BLaER1 (cell line): ENCODE measurements at regions not wholly inside any gene's neighbourhood (a gene's known extent, or its start where the extent isn't known, plus 50 kb on each side); places are given as distances from the start of the nearest gene placed in this dataset.

ENCODE experiments used
- H3K27ac ChIP-seq: shearing (Covaris generic); formaldehyde crosslinking; 2 replicates; pipeline ENCODE4 v1.8.1; 2022
- H3K27me3 ChIP-seq: shearing (Covaris generic); formaldehyde crosslinking; 2 replicates; pipeline ENCODE4 v1.8.1; 2022
- H3K36me3 ChIP-seq: shearing (Covaris generic); formaldehyde crosslinking; 2 replicates; pipeline ENCODE4 v1.8.1; 2022
- H3K4me1 ChIP-seq: shearing (Covaris generic); formaldehyde crosslinking; 2 replicates; pipeline ENCODE4 v1.8.1; 2022
- H3K4me2 ChIP-seq: shearing (Covaris generic); formaldehyde crosslinking; 2 replicates; pipeline ENCODE4 v1.8.1; 2022
- H3K4me3 ChIP-seq: shearing (Covaris generic); formaldehyde crosslinking; 2 replicates; pipeline ENCODE4 v1.8.1; 2022
- H3K9ac ChIP-seq: shearing (Covaris generic); formaldehyde crosslinking; 2 replicates; pipeline ENCODE4 v1.8.1; 2022
- H3K9me3 ChIP-seq: shearing (Covaris generic); formaldehyde crosslinking; 2 replicates; pipeline ENCODE4 v1.8.1; 2022
- H4K20me1 ChIP-seq: shearing (Covaris generic); formaldehyde crosslinking; 2 replicates; pipeline ENCODE4 v1.8.1; 2022
- Cebpa-rat ChIP-seq: shearing (Covaris generic); IDR thresholded peaks from 2 replicates; pipeline ENCODE4 v1.8.1; 2022

GRCh38 chr2:62287282-62287681, 91.4 kb downstream of the B3GNT2 start:
- Histone ChIP-seq H3K4me2 (peak overlapping the region; percentile 68), H3K27me3 (no peaks in the 10 kb centered on the region), H3K27ac (peak overlapping the region; percentile 8; the same call in 1 of the 2 replicates), H3K4me1 (peaks cover 39% of the 10 kb centered on the region), H3K9me3 (peaks cover 40% of the 10 kb centered on the region), H3K4me3 (no peak overlapping the region), H3K36me3 (no peaks in the 10 kb centered on the region), H4K20me1 (no peaks in the 10 kb centered on the region), H3K9ac (no peak overlapping the region)
- TF ChIP-seq Cebpa-rat, result no peak

DNA sequence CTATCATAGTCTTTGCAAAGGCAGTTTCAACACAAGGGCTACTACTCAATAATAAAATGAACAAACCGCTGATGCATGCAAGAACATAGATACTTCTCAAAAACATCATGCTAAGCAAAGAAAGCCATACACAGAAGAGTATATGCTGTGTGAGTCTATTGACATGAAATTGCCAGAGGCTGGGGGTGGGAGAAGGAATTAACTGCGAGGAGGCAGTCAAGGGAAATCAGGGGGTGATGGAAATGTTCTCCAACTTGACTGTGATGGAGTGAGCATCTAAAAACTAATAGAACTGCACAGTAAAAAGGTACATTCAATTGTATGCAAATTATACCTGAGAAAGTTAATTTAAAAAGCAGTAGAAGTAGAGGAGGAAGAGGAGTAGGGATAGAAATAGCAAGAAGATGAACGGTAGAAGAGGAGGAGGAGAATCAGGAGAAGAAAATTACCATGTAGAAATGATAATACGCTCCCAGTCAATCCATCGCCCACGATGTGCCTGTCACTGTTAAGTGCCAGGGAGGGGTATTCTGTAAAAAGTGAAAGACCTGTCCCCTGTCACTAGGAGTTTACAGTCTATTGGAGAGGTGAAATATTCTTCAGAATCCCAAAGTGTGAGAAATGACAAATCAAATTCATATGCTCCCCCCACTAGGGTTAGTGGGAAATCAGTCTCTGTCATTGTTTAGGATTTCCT, 90.3 kb downstream of the B3GNT2 start:
- H3K4me2 ChIP-seq, result no peak overlapping the region
- no peaks in the 10 kb centered on the region for H4K20me1 ChIP-seq
- H3K4me3 ChIP-seq, result no peak overlapping the region
- no peaks in the 10 kb centered on the region for H3K27me3 ChIP-seq
- no peaks in the 10 kb centered on the region for H3K36me3 ChIP-seq
- no peak for TF ChIP-seq Cebpa-rat
- peaks cover 40% of the 10 kb centered on the region for H3K9me3 ChIP-seq
- no peak overlapping the region for H3K27ac ChIP-seq
- peaks cover 29% of the 10 kb centered on the region for H3K4me1 ChIP-seq
- no peak overlapping the region for H3K9ac ChIP-seq

DNA sequence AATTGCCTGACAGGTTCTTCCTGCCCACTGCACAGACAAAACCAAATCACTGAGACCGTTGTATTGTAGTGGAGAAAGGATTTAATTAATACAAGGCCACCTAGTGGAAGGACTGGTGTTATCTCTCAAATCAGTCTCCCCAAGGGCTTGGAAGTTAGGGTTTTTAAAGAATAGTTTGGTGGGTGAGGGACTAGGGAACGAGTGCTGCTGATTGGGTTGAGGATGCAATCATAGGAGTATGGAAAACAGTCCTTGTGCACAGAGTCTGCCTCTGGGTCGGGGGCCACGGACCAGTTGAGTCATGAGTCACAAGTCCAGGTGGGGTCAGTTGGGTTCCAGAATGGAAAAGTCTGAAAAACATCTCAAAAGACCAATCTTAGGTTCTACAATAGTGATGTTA, 89.1 kb downstream of the B3GNT2 start:
- H3K36me3 ChIP-seq, result no peaks in the 10 kb centered on the region
- H3K4me1 ChIP-seq, result peaks cover 23% of the 10 kb centered on the region
- peaks cover 47% of the 10 kb centered on the region for H3K9me3 ChIP-seq

DNA sequence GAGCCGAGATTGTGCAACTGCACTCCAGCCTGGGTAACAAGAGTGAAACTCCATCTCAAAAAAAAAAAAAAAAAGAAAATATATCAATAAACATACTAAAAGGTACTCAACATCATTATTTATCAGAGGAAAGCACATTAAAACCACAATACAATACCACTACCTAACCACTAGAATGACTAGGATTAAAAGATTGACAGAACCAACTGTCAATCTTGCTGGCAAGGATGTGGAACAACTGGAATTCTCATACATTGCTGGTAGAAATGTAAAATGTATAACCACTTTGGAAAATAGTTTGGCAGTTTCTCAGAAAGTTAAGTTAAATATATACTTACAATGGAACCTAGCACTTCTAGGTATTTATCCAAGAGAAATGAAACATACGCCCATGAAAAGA, 88.6 kb downstream of the B3GNT2 start:
- Histone ChIP-seq H3K4me2 (no peak overlapping the region), H3K27ac (no peak overlapping the region), H3K4me3 (no peak overlapping the region), H3K36me3 (no peaks in the 10 kb centered on the region), H4K20me1 (no peaks in the 10 kb centered on the region), H3K9ac (no peak overlapping the region), H3K27me3 (no peaks in the 10 kb centered on the region), H3K4me1 (peaks cover 23% of the 10 kb centered on the region), H3K9me3 (peaks cover 52% of the 10 kb centered on the region)
- no peak for TF ChIP-seq Cebpa-rat

More for the DNA sequence above, 89.1 kb downstream of the B3GNT2 start:
- no peaks in the 10 kb centered on the region for H4K20me1 ChIP-seq
- H3K4me3 ChIP-seq, result no peak overlapping the region
- no peaks in the 10 kb centered on the region for H3K27me3 ChIP-seq
- TF ChIP-seq Cebpa-rat, result no peak
- H3K27ac ChIP-seq, result no peak overlapping the region
- no peak overlapping the region for H3K4me2 ChIP-seq
- no peak overlapping the region for H3K9ac ChIP-seq

- no peak for TF ChIP-seq Cebpa-rat
- Histone ChIP-seq H3K4me2 (no peak overlapping the region), H3K4me1 (peaks cover 10% of the 10 kb centered on the region), H3K36me3 (no peaks in the 10 kb centered on the region), H3K9me3 (peaks cover 66% of the 10 kb centered on the region), H3K4me3 (no peak overlapping the region), H4K20me1 (no peaks in the 10 kb centered on the region), H3K27ac (no peak overlapping the region), H3K27me3 (no peaks in the 10 kb centered on the region), H3K9ac (no peak overlapping the region)
Measured at GRCh38 chr2:62283147-62283546, 87.2 kb downstream of the B3GNT2 start.

DNA sequence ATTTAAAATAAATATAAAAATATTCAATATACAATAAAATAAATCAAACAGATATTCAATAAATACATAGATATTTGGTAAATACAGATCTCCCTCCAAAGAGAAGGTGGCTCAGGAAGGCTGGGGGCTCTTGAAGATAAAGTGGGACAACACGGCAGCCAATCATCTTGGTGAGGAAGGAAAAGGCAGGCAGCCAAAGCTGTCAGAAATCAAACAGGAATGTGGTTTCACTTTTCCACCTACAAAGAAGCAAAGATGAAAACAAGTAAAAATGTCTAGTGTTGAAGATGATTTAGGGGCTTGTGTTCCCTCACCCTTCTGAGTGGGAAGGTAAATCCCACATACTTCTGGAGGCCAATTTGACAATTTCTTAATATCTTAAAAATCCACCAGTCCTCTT, 85.7 kb downstream of the B3GNT2 start:
- no peak overlapping the region for H3K4me2 ChIP-seq
- no peak for TF ChIP-seq Cebpa-rat
- H3K9me3 ChIP-seq, result peaks cover 76% of the 10 kb centered on the region
- H3K27me3 ChIP-seq, result no peaks in the 10 kb centered on the region
- H3K9ac ChIP-seq, result no peak overlapping the region
- no peaks in the 10 kb centered on the region for H4K20me1 ChIP-seq
- no peaks in the 10 kb centered on the region for H3K4me1 ChIP-seq
- no peak overlapping the region for H3K4me3 ChIP-seq
- H3K27ac ChIP-seq, result no peak overlapping the region
- no peaks in the 10 kb centered on the region for H3K36me3 ChIP-seq

- Histone ChIP-seq H4K20me1 (no peaks in the 10 kb centered on the region), H3K36me3 (no peaks in the 10 kb centered on the region), H3K9ac (no peak overlapping the region), H3K27me3 (no peaks in the 10 kb centered on the region), H3K4me1 (no peaks in the 10 kb centered on the region), H3K9me3 (peaks cover 53% of the 10 kb centered on the region), H3K4me2 (no peak overlapping the region), H3K4me3 (no peak overlapping the region), H3K27ac (no peak overlapping the region)
- no peak for TF ChIP-seq Cebpa-rat
Measured at GRCh38 chr2:62277688-62278087, 81.8 kb downstream of the B3GNT2 start.
